Stimulated activated CD8-positive, alpha-beta memory T cell treated with anti-CD3 and anti-CD28 coated beads, Interleukin-7, amount 100 ng/mL, for 1 hour (primary cell): ENCODE measurements at regions not wholly inside any gene's neighbourhood (a gene's known extent, or its start where the extent isn't known, plus 50 kb on each side); places are given as distances from the start of the nearest gene placed in this dataset.
"Not testable (repeated sequence)": the region's sequence is repeated elsewhere in the genome, so short reads cannot be mapped to it uniquely, and the experiment has no call there.

Source experiments
- DNase-seq, 2 donors: peaks; one replicate each; pipeline ENCODE4 v3.0.0-alpha.2; 2020; ENCODE audit warnings: low read depth in 2 of 2

DNA sequence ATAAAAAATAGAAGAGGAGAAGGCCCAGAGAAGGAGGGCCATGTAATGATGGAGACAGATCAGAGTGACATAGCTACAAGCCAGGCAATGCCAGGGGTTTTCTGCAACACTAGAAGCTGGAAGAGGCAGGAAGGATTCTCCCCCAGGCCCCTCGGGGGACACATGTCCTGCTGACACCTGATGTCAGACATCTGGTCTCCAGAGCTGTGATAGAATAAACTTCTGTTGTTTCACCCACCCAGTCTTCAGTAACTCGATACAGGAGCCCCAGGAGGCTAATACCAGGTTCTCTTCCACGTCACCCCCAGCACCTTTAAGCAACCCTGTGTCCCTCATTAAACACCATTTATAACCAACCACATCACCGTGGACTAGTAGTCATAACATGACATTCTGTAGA, 94.9 kb downstream of the TMEM130 start:
- DNase-seq = no peak

DNA sequence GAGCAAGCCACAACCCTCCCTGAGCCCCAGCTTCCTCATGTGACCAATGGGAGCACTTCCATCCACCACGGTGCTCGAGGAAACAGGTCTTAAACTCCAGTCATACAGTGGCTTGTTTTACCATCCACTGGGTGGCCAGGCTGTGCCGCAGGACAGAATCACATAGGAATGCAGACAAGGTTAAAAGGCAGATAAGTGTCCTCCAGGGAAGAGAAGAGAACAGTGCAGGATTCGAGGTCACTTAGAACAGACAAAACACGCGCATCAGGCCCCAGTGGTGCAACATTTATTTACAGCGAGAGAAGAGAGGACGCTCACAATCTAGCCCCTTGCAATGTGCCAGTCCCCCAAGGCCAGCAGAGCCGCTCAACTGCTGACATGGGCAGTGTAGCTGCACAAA, 92.8 kb downstream of the TMEM130 start:
- DNase-seq = no peak

DNA sequence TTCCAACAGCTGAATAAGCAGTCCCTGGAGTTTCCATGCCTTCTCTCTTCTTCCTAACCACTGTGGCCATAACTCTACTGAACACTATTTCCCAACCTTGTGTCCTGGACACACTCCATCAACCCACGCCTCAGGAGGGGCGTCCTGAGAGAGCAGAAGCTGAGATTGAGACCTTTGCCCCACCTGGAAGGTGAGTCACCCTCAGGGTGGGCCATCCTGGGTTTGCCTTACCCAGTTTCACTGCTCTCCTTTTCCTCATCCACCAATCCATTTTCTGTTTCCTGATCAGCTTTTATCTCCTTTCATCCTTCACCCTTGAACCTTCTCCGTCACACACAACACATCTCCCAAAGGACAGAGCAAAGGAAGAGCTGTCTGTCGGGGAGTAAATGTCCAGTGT, 91.4 kb downstream of the TMEM130 start:
- no peak for DNase-seq

DNA sequence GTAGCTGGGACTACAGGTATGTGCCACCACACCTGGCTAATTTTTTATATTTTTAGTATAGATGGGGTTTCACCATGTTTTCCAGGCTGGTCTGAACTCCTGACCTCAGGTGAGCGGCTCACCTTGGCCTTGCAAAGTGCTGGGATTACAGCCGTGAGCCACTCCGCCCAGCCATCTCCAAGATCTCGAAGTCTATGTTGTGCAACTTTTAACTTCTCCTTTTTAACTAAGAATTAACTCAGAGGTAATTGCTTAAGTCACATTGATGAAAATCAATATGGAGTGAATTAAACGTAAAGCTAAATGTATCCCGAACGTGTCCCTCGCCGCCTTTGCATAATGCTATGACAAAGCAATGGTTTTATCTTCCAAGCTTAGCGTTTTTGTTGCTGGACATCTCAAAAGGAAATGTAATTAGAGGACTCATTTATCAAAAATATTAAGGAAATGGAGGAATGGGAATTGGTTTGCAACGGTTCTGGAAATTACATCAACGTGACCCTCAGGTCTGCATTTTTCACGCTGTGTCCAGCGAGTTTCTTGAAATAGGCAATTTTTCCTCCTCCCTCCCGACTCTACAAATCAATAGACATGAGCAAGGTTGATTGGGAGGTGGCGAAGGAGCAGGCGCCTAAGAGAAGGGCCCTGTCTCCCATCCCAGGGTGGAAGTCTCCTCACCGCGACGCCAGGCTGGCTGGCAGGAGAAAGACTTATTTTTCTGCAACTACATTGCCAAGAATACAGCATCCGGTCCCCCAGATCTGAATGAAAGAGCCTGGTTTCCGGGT, 89.8 kb downstream of the TMEM130 start:
- DNase-seq = no peak

DNA sequence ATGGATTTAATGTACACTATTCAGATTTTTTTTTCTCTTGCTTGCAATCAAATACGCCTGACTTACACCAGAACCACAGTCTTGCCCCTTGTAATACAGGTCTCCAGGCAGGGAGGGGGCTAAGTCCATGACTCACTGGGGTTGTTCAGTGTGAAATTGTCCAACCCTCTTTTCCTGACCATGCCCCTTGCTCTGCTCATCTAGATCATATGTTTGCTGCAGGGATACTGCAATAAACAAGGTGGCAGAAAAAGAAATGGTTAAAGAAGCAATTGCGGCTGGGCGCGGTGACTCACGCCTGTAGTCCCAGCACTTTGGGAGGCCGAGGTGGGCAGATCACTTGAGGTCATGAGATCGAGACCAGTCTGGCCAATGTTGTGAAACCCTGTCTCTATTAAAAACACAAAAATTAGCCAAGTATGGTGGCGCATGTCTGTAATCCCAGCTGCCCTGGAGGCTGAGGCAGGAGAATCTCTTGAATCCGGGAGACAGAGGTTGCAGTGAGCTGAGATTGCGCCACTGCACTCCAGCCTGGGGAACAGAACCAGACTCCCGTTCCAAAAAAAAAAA, 85.5 kb downstream of the TMEM130 start:
- no peak for DNase-seq

DNA sequence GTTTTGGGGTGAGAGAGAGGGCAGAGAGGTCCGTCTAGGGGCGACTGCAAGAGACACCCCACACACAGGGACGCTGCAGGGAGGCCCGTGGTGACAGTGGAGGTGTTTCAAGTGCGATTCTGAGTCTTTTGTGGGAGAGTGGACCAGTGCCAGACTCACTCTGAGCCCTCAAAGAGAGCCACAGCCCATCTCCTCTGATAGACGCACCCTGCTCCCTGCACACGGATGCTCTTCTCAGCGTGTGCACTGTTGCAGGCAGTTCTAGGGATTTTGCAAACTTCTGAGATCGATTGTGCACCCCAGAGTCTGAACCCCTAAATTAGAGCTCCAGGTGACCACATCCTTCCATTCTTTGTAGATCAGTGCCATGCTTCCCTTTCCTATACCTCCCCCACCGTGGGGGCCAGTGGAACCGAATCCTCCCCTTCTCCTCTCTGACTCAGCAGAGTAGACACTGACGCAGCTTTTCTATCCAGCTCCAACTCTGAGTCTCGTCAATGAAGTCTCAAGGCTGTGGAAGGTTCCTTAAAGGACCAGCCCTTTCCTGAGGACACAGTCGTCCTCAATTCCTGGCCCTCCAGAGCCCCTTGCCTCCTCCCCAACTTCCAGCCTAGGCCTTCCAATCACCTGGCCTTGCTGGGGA, 83.8 kb downstream of the TMEM130 start:
- no peak for DNase-seq

DNA sequence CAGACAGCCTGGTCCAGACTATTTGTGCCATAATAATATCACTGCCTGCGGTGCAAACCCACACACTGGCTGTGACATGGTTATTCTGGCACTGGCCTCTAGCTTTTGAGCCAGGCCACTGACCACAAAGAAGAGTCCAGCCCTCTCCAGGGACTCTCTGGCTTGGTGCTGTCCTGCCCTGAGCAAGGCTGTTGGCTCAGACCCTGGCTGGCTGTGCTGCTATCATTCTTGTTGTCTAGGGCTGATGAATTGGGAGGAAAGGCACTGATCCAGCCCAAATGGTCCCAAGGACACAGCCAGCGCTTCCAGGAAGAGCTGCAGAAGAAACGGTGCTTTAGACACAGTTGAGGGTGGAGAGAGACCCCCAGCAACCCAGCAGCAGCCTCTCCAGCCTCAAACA, 80.8 kb downstream of the TMEM130 start:
- DNase-seq = no peak

DNA sequence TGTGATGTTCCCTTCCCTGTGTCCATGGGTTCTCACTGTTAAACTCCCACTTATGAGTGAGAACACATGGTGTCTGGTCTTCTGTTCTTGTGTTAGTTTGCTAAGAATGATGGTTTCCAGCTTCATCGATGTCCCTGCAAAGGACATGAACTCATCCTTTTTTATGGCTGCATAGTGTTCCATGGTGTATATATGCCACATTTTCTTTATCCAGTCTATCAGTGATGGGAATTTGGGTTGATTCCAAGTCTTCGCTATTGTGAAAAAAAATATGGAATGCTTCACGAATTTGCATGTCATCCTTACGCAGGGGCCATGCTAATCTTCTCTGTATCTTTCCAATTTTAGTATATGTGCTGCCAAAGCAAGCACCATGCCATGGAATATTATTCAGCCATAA, 75.4 kb downstream of the TMEM130 start:
- DNase-seq = not testable (repeated sequence)

DNA sequence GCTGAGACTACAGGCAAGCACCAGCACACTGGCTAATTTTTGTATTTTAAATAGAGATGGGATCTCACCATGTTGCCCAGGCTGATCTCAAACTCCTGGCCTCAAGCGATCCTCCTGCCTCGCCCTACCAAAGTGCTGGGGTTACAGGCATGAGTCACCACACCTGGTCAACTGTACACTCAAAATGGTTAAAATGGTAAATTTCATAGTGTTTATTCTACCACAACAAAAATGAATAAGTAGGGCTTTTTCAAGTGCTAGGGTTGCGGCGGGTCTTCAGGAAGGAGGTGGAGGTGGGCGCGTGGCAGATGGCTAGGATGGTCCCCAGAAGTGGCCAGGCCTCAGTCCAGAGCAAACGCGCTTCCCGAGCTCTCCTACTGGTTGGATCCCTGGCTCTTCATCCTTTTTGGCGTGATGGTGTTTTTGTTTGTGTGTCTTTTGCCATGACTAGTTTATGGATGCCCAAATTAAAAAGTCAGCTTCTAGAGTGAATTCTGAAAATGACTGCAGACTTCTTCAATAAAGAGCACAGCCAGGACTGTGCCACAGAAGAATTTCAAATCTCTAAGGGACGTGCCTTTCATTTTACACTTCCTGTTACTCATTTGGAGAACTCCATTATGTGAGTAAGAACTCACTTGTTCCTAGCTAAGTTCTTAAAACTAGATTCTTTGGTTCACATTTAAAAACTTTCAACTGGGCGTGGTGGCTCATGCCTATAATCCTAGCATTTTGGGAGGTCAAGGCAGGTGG, 73.9 kb downstream of the TMEM130 start:
- no peak for DNase-seq
